GM12864 (cell line): ENCODE measurements at regions not wholly inside any gene's neighbourhood (a gene's known extent, or its start where the extent isn't known, plus 50 kb on each side); places are given as distances from the start of the nearest gene placed in this dataset.
A peak's percentile ranks its signal among the peaks of the same experiment; 100 is the strongest.

Experiments
- DNase-seq: peaks from one replicate; pipeline ENCODE4 v3.0.0-alpha.2; 2011; ENCODE audit warnings: low read depth
- H3K4me3 ChIP-seq: 2 replicates; pipeline ENCODE4 v1.5.1; 2011; ENCODE audit warnings: mild to moderate bottlenecking, low read depth, low read length, control low read depth
- TF ChIP-seq, protein P1 (sequence below): IDR thresholded peaks from 2 replicates; pipeline ENCODE4 v1.5.1; 2011; ENCODE audit warnings: low read depth, mild to moderate bottlenecking, moderate library complexity, low read length, control low read depth, inconsistent platforms; ENCODE audit errors: missing control alignments

DNA sequence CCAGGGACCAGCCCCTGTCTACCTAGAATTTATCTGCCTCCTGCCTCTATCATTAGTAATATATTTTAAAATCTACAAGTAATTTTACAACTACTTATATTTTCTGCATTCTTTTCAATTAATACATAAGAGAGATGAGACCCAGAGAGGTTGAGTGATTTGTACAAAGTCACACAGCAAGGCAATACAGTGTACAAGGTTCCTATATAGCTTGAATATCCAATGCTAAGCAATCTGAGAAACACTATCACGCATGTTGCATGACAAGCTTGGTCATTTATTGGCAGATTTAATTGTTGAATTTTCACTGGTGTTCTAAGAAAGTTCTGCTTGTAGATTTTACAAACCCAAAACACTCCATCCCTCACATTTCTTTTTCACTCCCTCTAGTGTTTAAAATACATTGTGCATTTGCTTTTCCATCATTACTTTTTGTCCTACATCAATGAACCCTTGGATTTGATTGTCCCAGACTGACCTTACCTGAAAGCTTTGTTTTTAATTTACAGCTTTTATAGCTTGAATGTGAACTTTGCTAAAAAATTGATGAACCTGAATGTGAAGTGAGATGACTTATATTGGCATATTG, 520.9 kb upstream of the CITED2 start:
- no peak for DNase-seq
- H3K4me3 ChIP-seq, result no peak overlapping the region
- TF ChIP-seq, protein P1, sequence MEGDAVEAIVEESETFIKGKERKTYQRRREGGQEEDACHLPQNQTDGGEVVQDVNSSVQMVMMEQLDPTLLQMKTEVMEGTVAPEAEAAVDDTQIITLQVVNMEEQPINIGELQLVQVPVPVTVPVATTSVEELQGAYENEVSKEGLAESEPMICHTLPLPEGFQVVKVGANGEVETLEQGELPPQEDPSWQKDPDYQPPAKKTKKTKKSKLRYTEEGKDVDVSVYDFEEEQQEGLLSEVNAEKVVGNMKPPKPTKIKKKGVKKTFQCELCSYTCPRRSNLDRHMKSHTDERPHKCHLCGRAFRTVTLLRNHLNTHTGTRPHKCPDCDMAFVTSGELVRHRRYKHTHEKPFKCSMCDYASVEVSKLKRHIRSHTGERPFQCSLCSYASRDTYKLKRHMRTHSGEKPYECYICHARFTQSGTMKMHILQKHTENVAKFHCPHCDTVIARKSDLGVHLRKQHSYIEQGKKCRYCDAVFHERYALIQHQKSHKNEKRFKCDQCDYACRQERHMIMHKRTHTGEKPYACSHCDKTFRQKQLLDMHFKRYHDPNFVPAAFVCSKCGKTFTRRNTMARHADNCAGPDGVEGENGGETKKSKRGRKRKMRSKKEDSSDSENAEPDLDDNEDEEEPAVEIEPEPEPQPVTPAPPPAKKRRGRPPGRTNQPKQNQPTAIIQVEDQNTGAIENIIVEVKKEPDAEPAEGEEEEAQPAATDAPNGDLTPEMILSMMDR, result peak; percentile 7

DNA sequence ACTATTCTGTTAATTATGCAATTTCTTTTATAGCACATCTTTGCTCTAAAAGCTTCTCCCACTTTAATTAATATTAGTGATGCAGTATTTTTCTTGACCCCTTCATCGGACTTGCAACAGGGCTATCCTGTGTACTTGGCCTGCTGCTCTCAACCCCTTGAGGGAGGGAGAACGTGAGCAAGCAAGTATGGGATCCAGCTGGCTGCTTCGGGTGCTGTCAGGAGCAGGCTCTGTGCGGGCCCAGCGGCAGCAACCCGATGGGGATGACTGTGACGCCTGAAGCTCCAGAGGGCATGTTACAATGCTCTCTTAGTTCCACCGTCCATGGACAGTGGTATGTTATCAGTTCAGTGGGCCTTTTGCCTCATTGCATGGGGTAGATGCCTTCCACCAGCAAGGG, 519.8 kb upstream of the CITED2 start:
- TF ChIP-seq, protein P1, result no peak
- DNase-seq, result no peak
- H3K4me3 ChIP-seq, result no peak overlapping the region

DNA sequence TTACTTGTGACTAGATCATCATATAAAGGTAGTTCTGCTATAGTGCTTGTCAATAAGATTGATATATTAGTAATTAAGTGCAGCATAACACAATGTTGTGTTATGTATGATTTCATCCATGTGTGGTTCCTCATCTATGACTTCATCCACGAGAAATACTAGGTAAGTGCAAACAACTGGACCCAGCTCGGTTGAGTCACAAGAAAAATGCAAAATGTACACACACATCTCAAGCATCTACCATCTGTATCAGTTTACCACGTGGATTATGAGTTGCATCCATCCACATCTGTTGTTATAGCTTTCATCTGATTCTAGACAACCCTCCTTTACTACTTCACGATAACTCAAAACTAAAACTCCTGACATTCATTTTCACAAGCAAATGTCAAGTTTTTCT, 517.0 kb upstream of the CITED2 start:
- TF ChIP-seq, protein P1, result no peak
- DNase-seq, result no peak
- no peak overlapping the region for H3K4me3 ChIP-seq

DNA sequence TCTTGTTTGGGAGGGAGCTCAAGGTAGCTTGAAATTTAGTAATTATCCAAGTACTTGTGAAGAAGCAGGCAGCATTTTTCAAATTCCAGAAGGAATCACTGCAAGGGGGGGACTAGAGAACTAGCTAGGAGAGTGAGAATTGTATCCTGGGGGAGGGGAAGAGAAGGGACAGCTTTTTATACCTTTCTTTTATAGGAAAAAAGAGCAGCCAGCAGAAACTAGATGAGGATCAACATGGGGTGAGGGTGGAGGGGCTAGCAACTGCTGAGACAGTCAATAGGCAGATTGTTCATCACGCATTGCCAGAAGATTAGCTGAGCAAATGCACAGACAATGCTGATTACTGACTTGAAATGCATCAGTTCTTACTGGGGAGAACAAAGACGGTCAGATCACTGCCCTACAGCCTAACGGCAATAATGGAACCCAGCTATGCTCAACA, 514.3 kb upstream of the CITED2 start:
- DNase-seq, result no peak
- TF ChIP-seq, protein P1, result no peak
- H3K4me3 ChIP-seq, result no peak overlapping the region

DNA sequence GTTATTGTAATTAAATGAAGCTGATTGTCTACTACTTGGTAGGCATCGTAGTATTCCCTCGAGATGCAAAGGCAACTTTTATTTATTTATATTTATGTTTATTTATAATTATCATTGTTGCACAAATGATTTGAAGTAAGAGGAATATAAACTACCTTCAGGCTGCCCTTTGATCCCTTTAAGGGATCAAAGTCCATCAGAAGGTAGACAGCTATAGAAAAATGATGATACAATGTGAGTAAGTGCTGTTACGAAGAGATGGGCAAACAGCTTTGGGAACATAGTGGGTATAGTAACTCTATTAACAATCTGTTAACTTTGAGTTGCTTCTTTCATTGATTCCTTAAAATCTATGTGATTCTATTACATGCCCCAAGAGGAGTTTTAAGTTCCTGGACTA, 512.8 kb upstream of the CITED2 start:
- DNase-seq, result no peak
- no peak overlapping the region for H3K4me3 ChIP-seq
- TF ChIP-seq, protein P1, result no peak

DNA sequence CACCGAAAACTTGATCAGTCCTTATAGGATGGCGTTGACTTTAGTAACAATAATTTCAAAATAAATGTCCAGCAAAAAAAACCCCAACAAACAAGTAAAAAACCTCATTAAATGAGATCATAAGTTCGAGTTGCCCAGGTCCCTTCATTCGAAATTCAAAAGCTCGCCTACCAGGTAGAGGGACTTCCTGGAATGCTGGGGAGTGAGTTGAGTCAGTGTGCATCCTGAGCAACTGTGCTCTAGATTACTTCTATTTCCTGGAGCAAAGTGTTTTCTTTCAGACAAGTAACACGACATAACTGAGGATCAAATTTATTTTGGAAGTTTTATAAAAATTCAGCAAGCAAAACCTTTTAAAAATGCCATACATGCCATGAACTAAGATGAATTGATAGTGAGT, 511.9 kb upstream of the CITED2 start:
- DNase-seq, result no peak
- TF ChIP-seq, protein P1, result no peak
- no peak overlapping the region for H3K4me3 ChIP-seq

DNA sequence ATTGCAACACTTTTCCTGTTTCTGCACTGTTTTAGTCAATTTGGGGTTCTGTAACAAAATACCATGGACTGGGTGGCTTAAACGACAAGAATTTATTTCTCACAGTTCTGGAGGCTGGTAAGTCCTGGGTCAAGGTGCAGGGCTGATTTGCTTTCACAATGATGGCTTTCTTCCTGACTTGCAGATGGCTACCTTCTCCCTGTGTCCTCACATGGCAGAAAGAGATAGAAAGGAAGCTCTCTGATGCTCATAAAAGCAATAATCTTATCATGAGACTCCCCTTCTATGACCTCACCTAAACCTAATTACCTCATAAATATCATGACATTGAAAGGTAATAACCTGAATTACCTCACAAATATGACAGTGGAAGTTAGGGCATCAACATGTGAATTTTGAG, 511.5 kb upstream of the CITED2 start:
- TF ChIP-seq, protein P1, result no peak
- no peak for DNase-seq
- no peak overlapping the region for H3K4me3 ChIP-seq
